ENCODE measurements at regions not wholly inside any gene's neighbourhood (a gene's known extent, or its start where the extent isn't known, plus 50 kb on each side); places are given as distances from the start of the nearest gene placed in this dataset.
"Not testable (repeated sequence)": the region's sequence is repeated elsewhere in the genome, so short reads cannot be mapped to it uniquely, and the experiment has no call there.

DNA sequence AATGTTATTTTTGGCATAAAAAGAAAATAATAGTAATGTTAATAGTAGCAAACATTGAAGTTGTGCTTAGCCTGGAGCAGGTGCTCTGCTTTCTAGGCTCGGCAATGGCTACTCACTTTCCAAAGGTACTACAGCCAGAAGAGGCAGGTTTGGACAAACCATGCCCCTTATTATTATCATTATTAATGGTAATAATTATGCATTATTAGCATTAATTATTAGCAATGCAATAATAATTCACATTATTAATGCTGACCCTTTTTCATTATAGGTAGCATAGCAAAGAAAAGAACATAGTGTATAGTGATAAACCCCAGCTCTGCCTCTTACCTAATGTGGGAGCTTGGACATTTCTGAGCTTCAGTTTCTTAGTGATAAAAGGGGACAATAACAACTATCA lies 171.4 kb downstream of the EDEM1 start:
- TF ChIP-seq, protein P1, sequence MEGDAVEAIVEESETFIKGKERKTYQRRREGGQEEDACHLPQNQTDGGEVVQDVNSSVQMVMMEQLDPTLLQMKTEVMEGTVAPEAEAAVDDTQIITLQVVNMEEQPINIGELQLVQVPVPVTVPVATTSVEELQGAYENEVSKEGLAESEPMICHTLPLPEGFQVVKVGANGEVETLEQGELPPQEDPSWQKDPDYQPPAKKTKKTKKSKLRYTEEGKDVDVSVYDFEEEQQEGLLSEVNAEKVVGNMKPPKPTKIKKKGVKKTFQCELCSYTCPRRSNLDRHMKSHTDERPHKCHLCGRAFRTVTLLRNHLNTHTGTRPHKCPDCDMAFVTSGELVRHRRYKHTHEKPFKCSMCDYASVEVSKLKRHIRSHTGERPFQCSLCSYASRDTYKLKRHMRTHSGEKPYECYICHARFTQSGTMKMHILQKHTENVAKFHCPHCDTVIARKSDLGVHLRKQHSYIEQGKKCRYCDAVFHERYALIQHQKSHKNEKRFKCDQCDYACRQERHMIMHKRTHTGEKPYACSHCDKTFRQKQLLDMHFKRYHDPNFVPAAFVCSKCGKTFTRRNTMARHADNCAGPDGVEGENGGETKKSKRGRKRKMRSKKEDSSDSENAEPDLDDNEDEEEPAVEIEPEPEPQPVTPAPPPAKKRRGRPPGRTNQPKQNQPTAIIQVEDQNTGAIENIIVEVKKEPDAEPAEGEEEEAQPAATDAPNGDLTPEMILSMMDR (IDR thresholded peaks at IDR 0.05; ENCODE audit: insufficient read depth, low read depth, low read length): no peak
- Histone ChIP-seq H3K4me3 (ENCODE audit: low read depth, low read length) (no peak overlapping the region), H3K27me3 (ENCODE audit: control insufficient read depth, insufficient read depth, low read length) (no peaks in the 10 kb centered on the region), H3K36me3 (ENCODE audit: control insufficient read depth, insufficient read depth, low read length) (no peaks in the 10 kb centered on the region)
- ChIA-PET POLR2A (no interaction called here), CTCF (no interaction called here)
- DNase-seq (ENCODE audit: low read depth): no peak

DNA sequence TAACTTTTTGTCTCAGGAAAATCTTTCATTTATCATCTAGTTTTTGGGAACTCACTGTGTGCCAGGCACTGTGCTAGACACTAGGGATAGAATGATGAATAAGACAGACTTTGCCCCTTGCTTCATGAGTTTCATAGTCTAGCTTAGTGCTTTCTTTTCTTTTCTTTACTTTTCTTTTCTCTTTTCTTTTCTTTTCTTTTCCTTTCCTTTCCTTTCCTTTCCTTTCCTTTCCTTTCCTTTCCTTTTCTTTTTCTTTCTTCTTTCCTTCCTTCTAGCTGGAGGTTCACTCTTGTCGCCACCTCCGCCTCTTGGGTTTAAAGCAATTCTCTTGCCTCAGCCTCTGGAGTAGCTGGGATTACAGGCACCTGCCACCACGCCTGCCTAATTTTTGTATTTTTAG lies 172.9 kb downstream of the EDEM1 start:
- H3K4me3 ChIP-seq (ENCODE audit: low read depth, low read length): no peak overlapping the region
- H3K27me3 ChIP-seq (ENCODE audit: control insufficient read depth, insufficient read depth, low read length): no peaks in the 10 kb centered on the region
- no peak for DNase-seq (ENCODE audit: low read depth)
- ChIA-PET POLR2A (no interaction called here), CTCF (no interaction called here)
- no peaks in the 10 kb centered on the region for H3K36me3 ChIP-seq (ENCODE audit: control insufficient read depth, insufficient read depth, low read length)
- TF ChIP-seq, protein P1 (IDR thresholded peaks at IDR 0.05; ENCODE audit: insufficient read depth, low read depth, low read length): no peak

DNA sequence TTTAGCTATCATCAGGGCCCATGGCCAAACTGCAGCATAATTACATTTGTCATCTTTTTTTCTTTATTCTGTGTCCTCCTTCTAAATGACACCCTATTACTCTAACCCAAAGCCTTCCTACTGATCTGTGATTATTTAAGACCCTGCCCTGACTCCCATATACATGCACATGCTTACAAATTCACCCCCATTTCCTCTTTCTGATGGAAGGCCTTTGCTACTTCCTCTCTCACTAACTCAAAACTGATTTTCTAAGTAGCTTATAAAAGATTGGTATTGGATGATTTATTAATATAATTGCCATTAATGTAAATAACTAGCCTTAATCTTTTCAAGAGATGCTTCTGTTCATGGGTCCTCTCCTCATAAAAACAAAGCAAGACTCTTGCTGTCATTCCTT lies 179.2 kb downstream of the EDEM1 start:
- no peak for DNase-seq (ENCODE audit: low read depth)
- ChIA-PET CTCF (no interaction called here), POLR2A (no interaction called here)
- H3K4me3 ChIP-seq (ENCODE audit: low read depth, low read length): no peak overlapping the region
- TF ChIP-seq, protein P1 (IDR thresholded peaks at IDR 0.05; ENCODE audit: insufficient read depth, low read depth, low read length): no peak
- H3K27me3 ChIP-seq (ENCODE audit: control insufficient read depth, insufficient read depth, low read length): no peaks in the 10 kb centered on the region
- H3K36me3 ChIP-seq (ENCODE audit: control insufficient read depth, insufficient read depth, low read length): no peaks in the 10 kb centered on the region

DNA sequence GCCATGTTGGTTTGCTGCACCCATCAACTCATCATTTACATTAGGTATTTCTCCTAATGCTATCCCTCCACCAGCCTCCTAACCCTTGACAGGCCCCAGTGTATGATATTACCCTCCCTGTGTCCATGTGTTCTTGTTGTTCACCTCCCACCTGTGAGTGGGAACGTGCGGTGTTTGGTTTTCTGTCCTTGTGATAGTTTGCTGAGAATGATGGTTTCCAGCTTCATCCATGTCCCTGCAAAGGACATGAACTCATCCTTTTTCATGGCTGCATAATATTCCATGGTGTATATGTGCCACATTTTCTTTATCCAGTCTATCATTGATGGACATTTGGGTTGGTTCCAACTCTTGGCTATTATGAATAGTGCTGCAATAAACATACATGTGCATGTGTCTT lies 184.0 kb downstream of the EDEM1 start:
- not testable (repeated sequence) for H3K4me3 ChIP-seq (ENCODE audit: low read depth, low read length)

DNA sequence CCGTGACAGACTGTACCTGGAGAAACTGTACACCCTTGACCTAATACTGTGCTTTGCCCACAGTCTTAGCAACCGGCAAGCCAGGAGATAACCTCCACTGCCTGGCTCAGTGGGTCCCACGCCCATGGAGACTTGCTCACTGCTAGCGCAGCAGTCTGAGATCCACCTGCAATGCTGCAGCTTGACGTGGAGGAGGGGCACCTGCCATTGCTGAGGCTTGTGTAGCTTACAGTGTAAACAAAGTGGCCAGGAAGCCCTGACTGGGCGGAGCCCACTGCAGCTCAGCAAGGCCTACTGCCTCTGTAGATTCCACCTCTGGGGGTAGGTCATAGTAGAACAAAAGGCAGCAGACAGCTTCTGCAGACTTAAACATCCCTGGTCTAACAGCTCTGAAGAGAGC lies 189.3 kb downstream of the EDEM1 start:
- no peaks in the 10 kb centered on the region for H3K36me3 ChIP-seq (ENCODE audit: control insufficient read depth, insufficient read depth, low read length)
- H3K4me3 ChIP-seq (ENCODE audit: low read depth, low read length): no peak overlapping the region
- DNase-seq (ENCODE audit: low read depth): no peak
- ChIA-PET POLR2A (no interaction called here), CTCF (no interaction called here)
- TF ChIP-seq, protein P1 (IDR thresholded peaks at IDR 0.05; ENCODE audit: insufficient read depth, low read depth, low read length): no peak
- H3K27me3 ChIP-seq (ENCODE audit: control insufficient read depth, insufficient read depth, low read length): no peaks in the 10 kb centered on the region

More for the DNA sequence above, 184.0 kb downstream of the EDEM1 start:
- CTCF ChIA-PET; H3K27me3 ChIP-seq (ENCODE audit: control insufficient read depth, insufficient read depth, low read length); DNase-seq (ENCODE audit: low read depth); POLR2A ChIA-PET; H3K36me3 ChIP-seq (ENCODE audit: control insufficient read depth, insufficient read depth, low read length): not testable (repeated sequence)

DNA sequence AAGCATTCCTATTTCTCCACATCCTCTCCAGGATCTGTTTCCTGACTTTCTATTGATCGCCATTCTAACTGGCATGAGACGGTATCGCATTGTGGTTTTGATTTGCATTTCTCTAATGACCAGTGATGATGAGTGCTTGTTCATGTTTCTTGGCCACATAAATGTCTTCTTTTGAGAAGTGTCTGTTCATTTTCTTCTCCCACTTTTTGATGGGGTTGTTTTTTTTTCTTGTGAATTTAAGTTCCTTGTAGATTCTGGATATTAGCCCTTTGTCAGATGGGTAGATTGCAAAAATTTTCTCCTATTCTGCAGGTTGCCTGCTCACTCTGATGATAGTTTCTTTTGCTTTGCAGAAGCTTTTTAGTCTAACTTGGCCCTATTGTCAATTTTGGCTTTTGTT lies 191.8 kb downstream of the EDEM1 start:
- H3K27me3 ChIP-seq (ENCODE audit: control insufficient read depth, insufficient read depth, low read length); DNase-seq (ENCODE audit: low read depth); POLR2A ChIA-PET; H3K36me3 ChIP-seq (ENCODE audit: control insufficient read depth, insufficient read depth, low read length); CTCF ChIA-PET; H3K4me3 ChIP-seq (ENCODE audit: low read depth, low read length): not testable (repeated sequence)

DNA sequence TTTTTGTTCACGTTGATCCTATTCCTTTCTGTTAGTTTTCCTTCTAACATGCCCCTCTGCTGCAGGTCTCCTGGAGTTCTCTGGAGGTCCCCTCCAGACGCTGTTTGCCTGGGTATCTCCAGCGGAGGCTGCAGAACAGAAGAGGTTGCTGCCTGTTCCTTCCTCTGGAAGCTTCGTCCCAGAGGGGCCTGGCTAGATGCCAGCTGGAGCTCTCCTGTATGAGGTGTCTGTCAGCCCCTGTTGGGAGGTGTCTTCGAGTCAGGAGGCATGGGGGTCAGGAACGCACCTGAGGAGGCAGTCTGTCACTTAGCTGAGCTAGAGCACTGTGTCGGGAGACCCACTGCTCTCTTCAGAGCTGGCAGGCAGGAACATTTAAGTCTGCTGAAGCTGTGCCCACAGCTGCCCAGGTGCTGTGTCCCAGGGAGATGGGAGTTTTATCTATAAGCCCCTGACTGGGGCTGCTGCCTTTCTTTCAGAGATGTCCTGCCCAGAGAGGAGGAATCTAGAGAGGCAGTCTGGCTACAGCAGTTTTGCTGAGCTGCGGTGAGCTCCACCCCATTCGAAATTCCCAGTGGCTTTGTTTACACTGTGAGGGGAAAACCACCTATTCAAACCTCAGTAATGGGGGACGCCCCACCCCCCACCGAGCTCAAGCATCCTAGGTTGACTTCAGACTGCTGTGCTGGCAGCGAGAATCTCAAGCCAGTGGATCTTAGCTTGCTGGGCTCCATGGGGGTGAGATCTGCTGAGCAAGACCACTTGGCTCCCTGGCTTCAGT lies 196.2 kb downstream of the EDEM1 start:
- H3K36me3 ChIP-seq (ENCODE audit: control insufficient read depth, insufficient read depth, low read length); H3K27me3 ChIP-seq (ENCODE audit: control insufficient read depth, insufficient read depth, low read length); CTCF ChIA-PET; DNase-seq (ENCODE audit: low read depth); H3K4me3 ChIP-seq (ENCODE audit: low read depth, low read length); POLR2A ChIA-PET: not testable (repeated sequence)

Data from BJ (cell line).